D721Med (cell line): ENCODE measurements at regions not wholly inside any gene's neighbourhood (a gene's known extent, or its start where the extent isn't known, plus 50 kb on each side); places are given as distances from the start of the nearest gene placed in this dataset.

ENCODE experiments used
- DNase-seq: peaks from one replicate; pipeline ENCODE4 v3.0.0; 2011; ENCODE audit warnings: low spot score; ENCODE audit not compliant: insufficient read length
- FAIRE-seq: peaks from 2 replicates; lab custom pipeline; 2011; peaks lifted over from hg19 to GRCh38; lab: Jason Lieb, UNC
- CTCF ChIP-seq: IDR thresholded peaks from 2 replicates; pipeline ENCODE4 v1.5.1; 2012; ENCODE audit warnings: mild to moderate bottlenecking, control low read depth; ENCODE audit not compliant: insufficient read depth; ENCODE audit errors: missing control alignments

- DNase-seq = no peak
Measured at GRCh38 chr2:198913394-198914152, 544.2 kb downstream of the SATB2 start.

GRCh38 chr2:198909525-198910267 is 548.0 kb downstream of the SATB2 start:
- no peak for DNase-seq
- FAIRE-seq = no peak

More at GRCh38 chr2:198913394-198914152, 544.2 kb downstream of the SATB2 start:
- FAIRE-seq = no peak
- TF ChIP-seq CTCF = no peak

GRCh38 chr2:198905881-198906612 is 551.7 kb downstream of the SATB2 start:
- DNase-seq = no peak
- no peak for TF ChIP-seq CTCF
- FAIRE-seq = no peak

More at GRCh38 chr2:198909525-198910267, 548.0 kb downstream of the SATB2 start:
- TF ChIP-seq CTCF = no peak

- FAIRE-seq = no peak
Measured at GRCh38 chr2:198901894-198902293, 555.8 kb downstream of the SATB2 start.

DNA sequence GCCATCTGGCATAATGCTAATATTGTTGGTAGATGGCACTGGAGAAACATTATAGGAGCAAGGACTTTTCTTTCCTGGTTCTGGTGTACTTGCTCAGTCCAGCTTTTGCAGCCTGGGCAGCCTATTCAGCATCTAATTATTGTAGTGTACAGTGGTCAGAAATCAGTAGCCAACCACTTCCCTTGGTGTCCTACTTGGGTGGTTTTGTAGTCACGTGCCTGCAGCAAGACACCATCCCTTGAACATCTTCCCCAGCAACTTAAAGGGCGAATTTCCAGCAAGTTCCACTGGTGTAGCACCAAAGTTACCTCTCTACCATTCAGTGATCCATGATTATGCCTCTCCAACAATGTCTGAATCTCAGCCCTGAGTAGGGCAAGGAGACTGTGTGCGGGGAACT is 557.6 kb downstream of the SATB2 start:
- FAIRE-seq (no peak), DNase-seq (no peak)
- no peak for TF ChIP-seq CTCF

More at GRCh38 chr2:198901894-198902293, 555.8 kb downstream of the SATB2 start:
- TF ChIP-seq CTCF = no peak
- DNase-seq = no peak

DNA sequence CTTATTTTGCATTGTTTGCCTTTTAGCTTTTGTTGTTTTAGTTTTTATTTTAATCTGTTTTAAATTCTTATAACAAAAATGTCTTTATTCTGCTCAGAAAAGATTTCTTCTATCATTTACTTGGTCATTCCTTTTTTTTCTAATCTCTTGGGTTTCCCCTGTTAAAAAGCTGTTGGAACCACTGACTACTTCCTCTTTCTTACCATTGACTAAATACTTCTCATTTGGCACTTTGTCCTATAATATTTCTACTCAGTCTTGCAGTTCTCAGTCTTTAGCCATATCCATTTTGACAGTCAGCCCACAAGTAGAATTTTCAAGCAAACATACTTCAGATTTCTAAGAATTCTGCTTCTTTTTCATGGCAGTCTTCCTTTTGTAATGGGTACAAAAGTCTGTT is 567.2 kb downstream of the SATB2 start:
- FAIRE-seq = no peak
- no peak for DNase-seq
- TF ChIP-seq CTCF = no peak
